B cell (primary cell): ENCODE measurements at regions not wholly inside any gene's neighbourhood (a gene's known extent, or its start where the extent isn't known, plus 50 kb on each side); places are given as distances from the start of the nearest gene placed in this dataset.
"Not testable (repeated sequence)": the region's sequence is repeated elsewhere in the genome, so short reads cannot be mapped to it uniquely, and the experiment has no call there.

Source experiments
- ATAC-seq: fragments of 200-7000 bp; cut with Tn5 transposase; one replicate; pipeline ENCODE4 v1.10.0; 2021; ENCODE audit warnings: low read depth, mild to moderate bottlenecking, moderate number of reproducible peaks, moderate library complexity
- CTCF ChIA-PET: fragments of 350-600 bp; sonication (Branson Sonifier 250); formaldehyde crosslinking; loops from one replicate; lab custom pipeline; 2021; ENCODE audit warnings: antibody characterized with exemption, inconsistent platforms; lab: Charles Lee
- POLR2A ChIA-PET: fragments of 350-600 bp; sonication (Branson Sonifier 250); formaldehyde crosslinking; loops from one replicate; lab custom pipeline; 2021; ENCODE audit warnings: antibody characterized with exemption; lab: Charles Lee
- DNase-seq: peaks from one replicate; pipeline ENCODE4 v3.0.0; 2013
- H2AFZ ChIP-seq: 2 replicates; pipeline ENCODE4 v1.6.1; 2012; ENCODE audit warnings: mild to moderate bottlenecking, low read depth, low read length; ENCODE audit not compliant: insufficient read depth, poor library complexity, severe bottlenecking
- H3K27ac ChIP-seq, 2 donors: 1 replicate in 1 of 2; 2 replicates in 1 of 2; pipeline ENCODE4 v1.5.1; 2012 to 2013; ENCODE audit warnings: low read length in 2 of 2, mild to moderate bottlenecking in 2 of 2, moderate library complexity in 1 of 2
- H3K27me3 ChIP-seq, 4 experiments: fragments of 200-600 bp in 1 of 4; sonication (generic) in 1 of 4; replicated peaks in 1 of 4; 1 replicate in 2 of 4; 2 replicates in 2 of 4; pipeline versions ENCODE4 v1.6.1 to v1.7.0; 2013 to 2016; ENCODE audit warnings: low read length in 3 of 4, mild to moderate bottlenecking in 2 of 4, mixed read lengths in 1 of 4, moderate library complexity in 1 of 4; ENCODE audit not compliant: insufficient read depth in 4 of 4, control insufficient read depth in 3 of 4; ENCODE audit errors: control extremely low read depth in 1 of 4
- H3K36me3 ChIP-seq, 2 experiments: replicated peaks in 1 of 2; 1 replicate in 1 of 2; 2 replicates in 1 of 2; pipeline versions ENCODE4 v1.6.1 to v1.7.1; 2013; ENCODE audit warnings: low read length in 1 of 2; ENCODE audit not compliant: insufficient read depth in 2 of 2, control insufficient read depth in 1 of 2; ENCODE audit errors: control extremely low read depth in 1 of 2, extremely low read depth in 1 of 2
- H3K4me1 ChIP-seq, 2 donors: fragments of 200-600 bp in 1 of 2; sonication (generic) in 1 of 2; 1 replicate in 1 of 2; 2 replicates in 1 of 2; pipeline versions ENCODE4 v1.5.1 to v1.6.1; 2013 to 2017; ENCODE audit warnings: low read length in 2 of 2; ENCODE audit not compliant: control insufficient read depth in 2 of 2, insufficient read depth in 2 of 2
- H3K4me2 ChIP-seq: replicated peaks from 2 replicates; pipeline ENCODE3; 2012; ENCODE audit warnings: mild to moderate bottlenecking, low read depth, low read length; ENCODE audit not compliant: poor library complexity, severe bottlenecking
- H3K4me3 ChIP-seq, 5 experiments: fragments of 200-600 bp in 1 of 5; sonication (generic) in 1 of 5; 1 replicate in 3 of 5; 2 replicates in 2 of 5; pipeline versions ENCODE4 v1.5.1 to v1.7.0; 2011 to 2016; ENCODE audit warnings: low read length in 4 of 5, mild to moderate bottlenecking in 4 of 5, low read depth in 2 of 5, control low read depth in 1 of 5, moderate library complexity in 1 of 5; ENCODE audit not compliant: insufficient read depth in 1 of 5; ENCODE audit errors: control extremely low read depth in 1 of 5, extremely low read depth in 1 of 5
- H3K79me2 ChIP-seq: fragments of 200-600 bp; sonication (generic); one replicate; pipeline ENCODE4 v1.6.0; 2016; ENCODE audit warnings: low read length; ENCODE audit not compliant: control insufficient read depth, insufficient read depth
- H3K9ac ChIP-seq: fragments of 200-600 bp; sonication (generic); 2 replicates; pipeline ENCODE4 v1.6.1; 2017; ENCODE audit warnings: mild to moderate bottlenecking, low read length, moderate library complexity
- H3K9me3 ChIP-seq, 3 donors: one replicate each; pipeline versions ENCODE4 v1.6.1 to v1.7.1; 2013; ENCODE audit warnings: low read length in 2 of 3; ENCODE audit not compliant: control insufficient read depth in 2 of 3, insufficient read depth in 1 of 3; ENCODE audit errors: control extremely low read depth in 1 of 3
- H4K20me1 ChIP-seq: 2 replicates; pipeline ENCODE4 v1.6.0; 2012; ENCODE audit warnings: mild to moderate bottlenecking, low read length; ENCODE audit not compliant: insufficient read depth, control insufficient read depth, poor library complexity, severe bottlenecking
- H3K27ac Mint-ChIP-seq: one replicate; pipeline ENCODE4 v1.8.0; 2021; ENCODE audit warnings: mixed read lengths
- H3K27me3 Mint-ChIP-seq: one replicate; pipeline ENCODE4 v1.8.0; 2021; ENCODE audit warnings: mixed read lengths
- H3K4me1 Mint-ChIP-seq: one replicate; pipeline ENCODE4 v1.8.0; 2021; ENCODE audit warnings: mixed read lengths
- H3K4me3 Mint-ChIP-seq: one replicate; pipeline ENCODE4 v1.8.0; 2021; ENCODE audit warnings: mixed read lengths
- H3K9me3 Mint-ChIP-seq: one replicate; pipeline ENCODE4 v1.8.0; 2022; ENCODE audit warnings: mixed read lengths; ENCODE audit not compliant: insufficient read depth
- EZH2 ChIP-seq: IDR thresholded peaks from 2 replicates; pipeline ENCODE4 v1.6.1; 2012; ENCODE audit warnings: borderline replicate concordance, low read depth, mild to moderate bottlenecking, moderate library complexity, low read length; ENCODE audit not compliant: insufficient read depth, poor library complexity, severe bottlenecking
- WGBS: methylation state at CpG from one replicate; pipeline ENCODE4 v1.1.5; 2013; ENCODE audit warnings: missing lambda C conversion rate; ENCODE audit not compliant: insufficient coverage; 5-methylcytosine and 5-hydroxymethylcytosine counted together
- intact Hi-C: fragments of 100-400 bp; cut with micrococcal nuclease; formaldehyde crosslinking; loops from one replicate; pipeline ENCODE4 v1.10.0; 2022
- TF ChIP-seq, protein P1 (sequence below): fragments of 200-600 bp; IDR thresholded peaks from one replicate; pipeline ENCODE4 v1.8.0; 2022; ENCODE audit warnings: antibody characterized with exemption, mild to moderate bottlenecking

DNA sequence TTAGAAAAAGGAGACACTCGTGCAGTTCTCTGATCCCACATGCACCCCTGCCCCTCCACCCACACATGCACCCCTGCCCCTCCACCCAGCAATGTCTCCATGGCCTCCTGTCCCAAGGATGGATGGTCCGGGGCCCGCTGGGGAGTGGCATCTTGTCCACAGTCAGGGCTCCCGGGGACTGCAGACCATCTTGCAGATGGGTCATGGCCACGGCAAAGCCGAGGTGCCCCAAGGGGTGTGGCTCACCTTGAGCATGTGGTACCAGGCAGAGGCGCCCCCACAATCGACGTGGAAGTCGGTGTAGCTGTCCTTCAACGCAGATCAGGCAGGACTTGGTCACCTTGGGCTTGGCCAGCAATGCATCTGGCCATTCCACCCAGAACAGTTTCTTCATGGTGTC, 216.7 kb downstream of the TUBA3C start:
- Mint-ChIP-seq H3K9me3 (no peaks in the 10 kb centered on the region), H3K4me1 (no peaks in the 10 kb centered on the region), H3K27me3 (no peaks in the 10 kb centered on the region), H3K4me3 (no peak overlapping the region), H3K27ac (no peak overlapping the region)
- POLR2A ChIA-PET = no interaction called here
- Histone ChIP-seq H4K20me1 (no peaks in the 10 kb centered on the region), H3K36me3 (no peaks in the 10 kb centered on the region), H3K4me1 (no peaks in the 10 kb centered on the region), H3K27me3 (no peaks in the 10 kb centered on the region), H2AFZ (no peak overlapping the region), H3K27ac (no peak overlapping the region), H3K9me3 (peaks cover 0 to 47% (median 0%) of the 10 kb centered on the region in 3 donors), H3K4me2 (no peak overlapping the region), H3K4me3 (no peak overlapping the region), H3K79me2 (no peaks in the 10 kb centered on the region), H3K9ac (no peak overlapping the region)
- 82% methylated on average over 11 of the region's 11 CpGs for WGBS
- TF ChIP-seq EZH2 = no peak
- TF ChIP-seq, protein P1, sequence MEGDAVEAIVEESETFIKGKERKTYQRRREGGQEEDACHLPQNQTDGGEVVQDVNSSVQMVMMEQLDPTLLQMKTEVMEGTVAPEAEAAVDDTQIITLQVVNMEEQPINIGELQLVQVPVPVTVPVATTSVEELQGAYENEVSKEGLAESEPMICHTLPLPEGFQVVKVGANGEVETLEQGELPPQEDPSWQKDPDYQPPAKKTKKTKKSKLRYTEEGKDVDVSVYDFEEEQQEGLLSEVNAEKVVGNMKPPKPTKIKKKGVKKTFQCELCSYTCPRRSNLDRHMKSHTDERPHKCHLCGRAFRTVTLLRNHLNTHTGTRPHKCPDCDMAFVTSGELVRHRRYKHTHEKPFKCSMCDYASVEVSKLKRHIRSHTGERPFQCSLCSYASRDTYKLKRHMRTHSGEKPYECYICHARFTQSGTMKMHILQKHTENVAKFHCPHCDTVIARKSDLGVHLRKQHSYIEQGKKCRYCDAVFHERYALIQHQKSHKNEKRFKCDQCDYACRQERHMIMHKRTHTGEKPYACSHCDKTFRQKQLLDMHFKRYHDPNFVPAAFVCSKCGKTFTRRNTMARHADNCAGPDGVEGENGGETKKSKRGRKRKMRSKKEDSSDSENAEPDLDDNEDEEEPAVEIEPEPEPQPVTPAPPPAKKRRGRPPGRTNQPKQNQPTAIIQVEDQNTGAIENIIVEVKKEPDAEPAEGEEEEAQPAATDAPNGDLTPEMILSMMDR = no peak
- CTCF ChIA-PET = no interaction called here
- intact Hi-C loops = no loop called here
- ATAC-seq (no peak), DNase-seq (no peak)

DNA sequence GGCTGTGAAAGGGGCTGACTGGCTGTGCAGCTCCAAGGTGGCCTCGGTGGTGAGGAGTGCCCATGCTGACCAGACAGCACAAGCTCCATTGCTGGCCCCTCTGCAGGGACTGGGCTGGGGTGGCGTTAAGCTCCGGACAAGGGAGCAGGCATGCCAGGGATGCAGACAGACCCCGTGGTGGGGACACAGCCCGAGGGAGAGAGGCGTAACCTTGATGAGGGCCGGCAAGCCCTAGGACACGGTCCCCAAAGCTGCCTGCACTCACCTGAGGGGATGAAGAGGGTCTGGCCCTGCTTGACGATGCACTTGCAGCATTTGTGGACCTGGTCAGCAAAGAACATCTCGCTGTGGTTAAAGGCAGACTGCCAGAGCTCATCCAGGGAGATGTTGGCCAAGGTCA, 217.9 kb downstream of the TUBA3C start:
- H3K36me3 ChIP-seq, H3K79me2 ChIP-seq: not testable (repeated sequence)

More for the DNA sequence above, 217.9 kb downstream of the TUBA3C start:
- H3K27ac Mint-ChIP-seq, H4K20me1 ChIP-seq, H3K27me3 ChIP-seq, H3K4me1 Mint-ChIP-seq, H3K9ac ChIP-seq, H3K27me3 Mint-ChIP-seq, H3K27ac ChIP-seq, H2AFZ ChIP-seq, intact Hi-C loops, CTCF ChIA-PET, H3K9me3 Mint-ChIP-seq, ATAC-seq, POLR2A ChIA-PET, H3K4me3 ChIP-seq, H3K4me2 ChIP-seq, H3K4me1 ChIP-seq, H3K4me3 Mint-ChIP-seq, DNase-seq: not testable (repeated sequence)
- 71% methylated on average over 10 of the region's 10 CpGs for WGBS
- peaks cover 0 to 60% (median 0%) of the 10 kb centered on the region in 3 donors for H3K9me3 ChIP-seq
